ENCODE measurements at regions not wholly inside any gene's neighbourhood (a gene's known extent, or its start where the extent isn't known, plus 50 kb on each side); places are given as distances from the start of the nearest gene placed in this dataset.

DNA sequence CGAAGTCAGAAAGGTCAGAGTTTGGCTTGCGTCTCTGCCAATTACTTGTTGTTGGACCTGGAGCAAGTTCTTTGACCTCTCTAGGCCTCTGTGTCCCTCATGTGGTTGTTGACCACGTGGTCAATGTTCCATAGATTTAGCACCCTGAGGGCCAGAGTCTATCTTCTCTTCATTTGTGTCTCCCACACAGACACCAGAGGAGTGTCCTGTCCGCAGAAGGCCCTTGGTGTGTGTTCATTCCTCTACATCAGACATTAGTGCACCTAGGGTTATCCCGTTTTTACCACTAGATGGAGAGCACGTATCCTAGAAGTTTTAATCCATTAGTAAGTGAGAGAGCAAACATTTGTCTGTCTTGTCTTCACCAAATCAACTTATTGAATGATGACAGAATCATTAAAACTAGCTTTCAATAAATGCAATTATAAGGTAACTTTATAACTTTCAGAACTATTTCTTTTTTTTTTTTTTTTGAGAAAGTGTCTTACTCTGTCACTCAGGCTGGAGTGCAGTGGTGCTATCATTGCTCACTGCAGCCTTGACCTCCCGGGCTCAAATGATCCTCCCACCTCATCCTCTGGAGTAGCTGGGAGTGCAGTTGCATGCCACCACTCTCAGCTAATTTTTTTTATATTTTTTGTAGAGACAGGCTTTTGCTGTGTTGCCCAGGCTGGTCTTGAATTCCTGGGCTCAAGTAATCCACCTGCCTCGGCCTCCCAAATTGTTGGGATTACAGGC is 122.5 kb upstream of the ANKRD1 start:
- Mint-ChIP-seq H3K36me3 (ENCODE audit: low read depth) (no peaks in the 10 kb centered on the region), H3K27ac (peak overlapping the region in 2 of 3 experiments; percentile 65 to 69), H3K4me1 (peaks cover 60% of the 10 kb centered on the region), H3K4me3 (no peak overlapping the region), H3K9me3 (no peaks in the 10 kb centered on the region), H3K27me3 (ENCODE audit: low read depth) (peaks cover 3% of the 10 kb centered on the region)
- TF ChIP-seq, protein P1, sequence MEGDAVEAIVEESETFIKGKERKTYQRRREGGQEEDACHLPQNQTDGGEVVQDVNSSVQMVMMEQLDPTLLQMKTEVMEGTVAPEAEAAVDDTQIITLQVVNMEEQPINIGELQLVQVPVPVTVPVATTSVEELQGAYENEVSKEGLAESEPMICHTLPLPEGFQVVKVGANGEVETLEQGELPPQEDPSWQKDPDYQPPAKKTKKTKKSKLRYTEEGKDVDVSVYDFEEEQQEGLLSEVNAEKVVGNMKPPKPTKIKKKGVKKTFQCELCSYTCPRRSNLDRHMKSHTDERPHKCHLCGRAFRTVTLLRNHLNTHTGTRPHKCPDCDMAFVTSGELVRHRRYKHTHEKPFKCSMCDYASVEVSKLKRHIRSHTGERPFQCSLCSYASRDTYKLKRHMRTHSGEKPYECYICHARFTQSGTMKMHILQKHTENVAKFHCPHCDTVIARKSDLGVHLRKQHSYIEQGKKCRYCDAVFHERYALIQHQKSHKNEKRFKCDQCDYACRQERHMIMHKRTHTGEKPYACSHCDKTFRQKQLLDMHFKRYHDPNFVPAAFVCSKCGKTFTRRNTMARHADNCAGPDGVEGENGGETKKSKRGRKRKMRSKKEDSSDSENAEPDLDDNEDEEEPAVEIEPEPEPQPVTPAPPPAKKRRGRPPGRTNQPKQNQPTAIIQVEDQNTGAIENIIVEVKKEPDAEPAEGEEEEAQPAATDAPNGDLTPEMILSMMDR (IDR thresholded peaks at IDR 0.05; ENCODE audit: unreplicated experiment in 3 of 3) = peak; percentile 28 to 44 (median 41)

DNA sequence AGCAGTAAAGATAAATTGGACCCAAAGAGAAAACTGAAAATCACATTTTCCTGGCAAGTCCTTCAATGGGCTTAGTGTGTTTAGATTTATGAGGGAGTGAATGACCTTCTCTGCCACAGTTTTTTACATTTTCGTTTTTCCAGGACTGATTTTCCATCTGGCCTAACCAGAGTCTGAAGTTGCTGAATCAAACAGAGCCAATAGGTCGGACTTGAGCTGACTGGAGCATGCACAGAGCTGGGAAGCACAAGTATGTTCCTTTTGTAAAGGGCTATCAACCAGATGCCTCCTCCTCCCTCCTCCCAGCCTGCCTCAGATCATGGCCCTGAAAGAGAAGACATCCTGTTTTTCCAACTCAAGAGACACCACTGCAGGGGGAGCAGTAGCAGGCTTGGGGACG is 126.0 kb upstream of the ANKRD1 start:
- Mint-ChIP-seq H3K9me3 (no peaks in the 10 kb centered on the region), H3K4me1 (peaks cover 66% of the 10 kb centered on the region), H3K27me3 (ENCODE audit: low read depth) (no peaks in the 10 kb centered on the region), H3K27ac (peak overlapping the region; percentile 82 to 91 (median 88)), H3K36me3 (ENCODE audit: low read depth) (no peaks in the 10 kb centered on the region), H3K4me3 (peak overlapping the region in 1 of 3 experiments; percentile 6)
- TF ChIP-seq, protein P1 (IDR thresholded peaks at IDR 0.05; ENCODE audit: unreplicated experiment in 3 of 3) = no peak

DNA sequence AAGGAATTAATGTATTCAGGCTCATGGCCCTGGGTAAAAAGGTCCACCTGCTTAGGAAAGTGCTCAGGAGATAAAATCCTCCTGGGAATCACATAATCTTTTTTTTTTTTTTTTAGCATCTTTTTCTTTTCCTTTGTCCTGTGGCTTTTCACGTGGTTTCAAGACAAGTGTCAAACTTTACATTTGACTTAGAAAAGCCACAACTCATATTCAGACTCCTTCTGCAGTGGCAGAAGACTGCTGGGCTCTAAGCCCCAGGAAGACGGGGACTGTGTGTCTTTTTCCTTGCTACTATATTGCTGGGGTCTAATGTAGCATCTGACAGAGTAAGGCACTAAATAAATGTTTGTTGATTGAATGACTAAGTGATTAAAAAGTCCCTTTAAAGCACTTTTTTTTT is 127.5 kb upstream of the ANKRD1 start:
- Mint-ChIP-seq H3K4me3 (no peak overlapping the region), H3K27ac (no peak overlapping the region), H3K27me3 (ENCODE audit: low read depth) (no peaks in the 10 kb centered on the region), H3K36me3 (ENCODE audit: low read depth) (no peaks in the 10 kb centered on the region), H3K9me3 (no peaks in the 10 kb centered on the region), H3K4me1 (peaks cover 60% of the 10 kb centered on the region)
- TF ChIP-seq, protein P1 (IDR thresholded peaks at IDR 0.05; ENCODE audit: unreplicated experiment in 3 of 3) = no peak

DNA sequence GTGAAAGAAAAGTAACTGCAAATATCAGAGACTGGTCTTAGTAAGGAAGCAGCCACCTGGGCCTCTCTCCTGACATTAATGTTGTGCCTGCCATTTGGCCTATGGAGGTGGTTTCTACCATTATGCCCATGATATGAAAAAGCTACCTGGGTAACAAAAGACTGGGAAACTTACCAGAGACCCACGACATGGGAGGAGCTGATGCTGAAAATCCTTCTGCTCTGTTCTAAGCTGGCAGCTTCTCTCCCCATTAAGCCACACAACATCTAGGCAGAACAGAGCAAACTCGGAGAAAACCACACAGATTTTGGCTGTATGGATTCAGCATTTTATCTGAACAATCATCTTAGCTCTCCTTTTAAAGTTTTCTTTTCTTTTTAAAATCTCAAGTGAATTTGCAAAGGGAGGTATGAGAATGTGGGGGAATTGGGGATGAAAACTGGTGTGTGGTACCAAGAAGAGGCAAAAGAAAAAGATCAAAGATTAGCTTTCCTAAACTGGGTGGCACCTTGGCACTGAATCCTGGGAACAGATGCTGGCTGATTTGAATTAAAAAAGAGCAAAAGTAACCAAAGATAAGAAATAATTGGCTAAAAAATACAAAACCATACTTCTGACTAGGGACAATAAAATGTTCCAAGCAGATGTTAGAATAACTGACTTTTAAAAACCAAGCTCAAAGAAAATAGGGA is 128.6 kb upstream of the ANKRD1 start:
- TF ChIP-seq, protein P1 (IDR thresholded peaks at IDR 0.05; ENCODE audit: unreplicated experiment in 3 of 3) = no peak
- Mint-ChIP-seq H3K4me3 (peak overlapping the region in 1 of 3 experiments; percentile 7), H3K4me1 (peaks cover 60% of the 10 kb centered on the region), H3K27ac (peak overlapping the region; percentile 73 to 91 (median 88)), H3K27me3 (ENCODE audit: low read depth) (no peaks in the 10 kb centered on the region), H3K9me3 (no peaks in the 10 kb centered on the region), H3K36me3 (ENCODE audit: low read depth) (no peaks in the 10 kb centered on the region)

DNA sequence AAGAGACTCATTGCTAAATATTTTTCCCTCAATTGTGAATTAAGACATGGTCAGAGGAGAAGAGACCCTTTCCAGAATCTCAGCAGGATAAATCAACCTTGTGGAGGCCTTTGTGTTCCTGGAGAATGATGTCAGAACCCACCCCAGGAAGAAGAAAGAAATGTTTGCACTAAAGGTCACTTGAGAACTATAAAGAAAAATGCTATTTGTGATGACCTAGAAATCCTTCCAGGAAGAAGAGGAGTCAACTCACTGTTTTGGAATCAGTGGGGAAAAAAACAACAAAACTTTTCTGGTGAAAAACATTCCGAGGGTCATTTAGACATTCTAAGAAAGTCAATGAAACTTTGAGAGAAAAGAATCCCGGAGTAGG is 129.1 kb upstream of the ANKRD1 start:
- H3K4me3 Mint-ChIP-seq = no peak overlapping the region
- H3K4me1 Mint-ChIP-seq = peaks cover 60% of the 10 kb centered on the region
- no peaks in the 10 kb centered on the region for H3K36me3 Mint-ChIP-seq (ENCODE audit: low read depth)
- no peaks in the 10 kb centered on the region for H3K27me3 Mint-ChIP-seq (ENCODE audit: low read depth)
- TF ChIP-seq, protein P1 (IDR thresholded peaks at IDR 0.05; ENCODE audit: unreplicated experiment in 3 of 3) = no peak
- peak overlapping the region; percentile 73 to 91 (median 88) for H3K27ac Mint-ChIP-seq
- no peaks in the 10 kb centered on the region for H3K9me3 Mint-ChIP-seq

Data from nephron (organoid).